GM12872 (cell line): ENCODE measurements at regions not wholly inside any gene's neighbourhood (a gene's known extent, or its start where the extent isn't known, plus 50 kb on each side); places are given as distances from the start of the nearest gene placed in this dataset.

Experiments used
- CTCF ChIP-seq: IDR thresholded peaks from 3 replicates; pipeline ENCODE4 v1.5.1; 2011; ENCODE audit warnings: low read depth, mild to moderate bottlenecking, low read length, moderate library complexity; ENCODE audit not compliant: insufficient read depth

DNA sequence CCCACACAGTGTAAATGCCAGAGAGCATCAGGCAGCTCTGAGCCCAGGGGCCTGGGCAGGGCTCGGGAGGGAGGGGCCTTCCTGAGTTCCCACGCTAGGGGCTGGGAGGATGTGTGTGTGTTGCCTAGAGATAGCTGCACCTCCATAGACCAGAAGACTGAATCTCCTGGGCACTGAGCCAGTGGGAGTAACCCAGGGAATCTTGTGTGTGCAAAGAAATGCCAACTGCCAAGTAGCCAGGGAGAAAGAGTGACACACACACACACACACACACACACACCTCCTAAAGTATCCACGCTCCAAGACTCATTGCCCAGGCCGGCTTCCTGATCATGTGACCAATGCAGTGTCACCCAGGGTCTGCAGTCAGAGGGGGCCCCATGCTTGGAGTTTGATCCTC is 166.2 kb upstream of the RPL38 start:
- no peak for TF ChIP-seq CTCF

GRCh38 chr17:74040291-74040690 is 163.2 kb upstream of the RPL38 start:
- no peak for TF ChIP-seq CTCF

DNA sequence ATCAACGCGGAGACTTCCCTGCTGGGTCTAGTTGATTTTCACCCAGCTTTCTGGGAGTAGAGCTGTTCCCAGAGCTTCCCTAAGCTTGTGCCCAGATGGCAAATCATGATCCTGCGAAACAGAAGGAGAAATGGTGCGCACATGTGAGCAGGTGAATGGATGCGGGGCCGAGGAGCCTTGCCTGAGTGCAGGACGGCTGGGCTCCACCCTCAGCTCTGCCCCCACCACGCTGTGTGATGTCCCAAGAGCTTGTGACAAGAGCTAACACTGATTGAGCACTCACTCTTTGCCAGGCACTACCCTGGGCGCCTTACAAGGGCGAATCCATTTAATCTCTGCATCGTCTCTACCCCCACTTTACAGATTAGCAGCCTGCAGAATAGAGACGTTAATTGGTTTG is 162.7 kb upstream of the RPL38 start:
- TF ChIP-seq CTCF = no peak

- no peak for TF ChIP-seq CTCF
These were observed 161.4 kb upstream of the RPL38 start for GRCh38 chr17:74041869-74042640.

DNA sequence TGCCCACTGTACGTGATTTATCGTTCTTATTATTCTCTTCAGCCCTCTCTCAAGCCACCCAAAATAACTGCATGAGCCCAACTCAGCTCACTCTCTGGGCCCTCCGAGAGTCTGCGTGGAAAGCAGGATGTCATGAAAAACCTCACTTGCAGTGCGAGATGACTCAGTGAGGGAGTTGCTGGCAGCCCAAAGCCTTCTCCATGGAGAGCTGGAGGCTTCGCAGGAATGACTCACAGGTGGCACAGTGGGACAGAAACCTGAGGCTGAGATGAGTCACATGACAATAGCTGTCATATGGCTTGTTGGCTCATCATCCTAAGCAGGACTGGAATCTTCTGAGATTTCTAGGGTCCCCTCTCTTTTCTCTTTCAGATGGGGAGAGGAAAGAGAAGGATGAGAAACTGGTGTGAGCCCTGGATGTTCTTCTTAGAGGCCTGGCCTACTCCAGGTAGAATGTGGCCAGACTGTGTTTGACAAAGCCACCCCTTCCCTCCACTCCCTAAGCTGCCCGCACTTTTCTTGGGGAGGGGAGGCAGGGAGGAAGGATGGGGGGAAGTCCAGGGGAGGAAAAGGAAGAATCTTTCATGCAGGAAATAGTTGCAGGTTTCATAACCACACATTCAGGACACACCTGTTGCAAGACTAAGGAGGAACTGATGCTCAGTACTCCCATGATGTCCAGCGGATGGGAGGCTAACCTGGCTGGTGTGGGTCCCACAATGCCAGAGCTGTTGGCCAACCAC is 160.6 kb upstream of the RPL38 start:
- TF ChIP-seq CTCF = no peak

DNA sequence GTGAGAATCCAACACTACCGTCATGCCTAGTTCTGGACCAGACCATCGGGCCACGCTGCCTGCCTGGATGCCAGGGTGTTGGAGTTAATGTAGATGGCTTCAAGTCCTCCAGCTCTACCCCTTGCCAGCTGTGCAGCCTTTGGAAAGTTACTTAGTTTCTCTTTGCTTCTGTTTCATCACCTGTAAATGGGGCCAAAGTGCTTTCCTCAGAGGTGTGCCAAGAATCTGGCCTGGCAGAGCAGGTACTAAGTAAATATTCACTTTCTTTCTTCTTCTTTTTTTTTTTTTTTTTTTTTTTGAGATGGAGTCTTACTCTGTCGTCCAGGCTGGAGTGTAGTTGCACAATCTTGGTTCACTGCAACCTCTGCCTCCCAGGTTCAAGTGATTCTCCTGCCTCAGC is 159.5 kb upstream of the RPL38 start:
- TF ChIP-seq CTCF = no peak

DNA sequence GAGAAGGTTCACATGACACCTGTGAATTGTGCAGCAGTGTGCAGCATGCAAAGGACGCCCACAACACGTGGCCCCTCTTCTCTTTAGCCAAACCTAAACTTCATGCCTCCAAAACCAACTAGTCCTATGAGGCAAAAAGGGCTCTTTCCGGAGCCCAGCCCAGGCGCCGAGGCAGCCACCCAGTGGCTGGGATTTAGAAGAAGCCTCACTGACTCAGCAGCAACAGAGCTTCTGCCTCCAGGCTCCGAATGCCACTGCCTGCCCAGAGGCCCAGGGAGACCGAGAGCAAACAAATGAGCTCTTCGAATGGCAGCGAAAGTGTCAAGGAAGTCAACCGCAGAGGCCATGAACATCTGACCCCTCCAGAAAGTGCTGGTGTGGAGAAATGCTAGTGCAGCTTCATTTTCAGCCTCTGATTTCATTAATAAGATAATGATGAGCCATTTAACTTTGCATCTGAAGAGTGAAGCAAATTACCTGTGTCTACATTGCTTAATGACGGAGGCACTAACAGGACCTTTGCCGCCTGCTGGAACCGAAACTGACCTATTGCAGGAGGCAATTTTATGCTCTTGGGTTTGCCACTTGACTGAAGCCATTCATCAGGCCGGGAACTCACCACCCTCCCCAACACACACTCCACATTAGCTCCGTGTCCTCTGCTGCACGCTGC is 157.7 kb upstream of the RPL38 start:
- TF ChIP-seq CTCF = no peak
